Right lobe of liver (tissue), 4 donors: ENCODE measurements at regions not wholly inside any gene's neighbourhood (a gene's known extent, or its start where the extent isn't known, plus 50 kb on each side); places are given as distances from the start of the nearest gene placed in this dataset.

ENCODE experiments used
- POLR2A ChIP-seq: fragments of 450-650 bp; IDR thresholded peaks from one replicate; pipeline ENCODE4 v1.6.1; 2017; ENCODE audit warnings: antibody characterized with exemption, mild to moderate bottlenecking
- TF ChIP-seq, protein P1 (sequence below), 4 donors: fragments of 200-600 bp in 3 of 4; fragments of 450-650 bp in 1 of 4; IDR thresholded peaks; one replicate each; pipeline versions ENCODE4 v1.5.1 to v1.8.0; 2016 to 2022; ENCODE audit warnings: antibody characterized with exemption in 4 of 4, mild to moderate bottlenecking in 2 of 4
- donor health status: DM: no; HTN: no; CAD: no.
- donor health status: DM: no; HTN: no; CAD: no.
- donor health status: DM: no; HTN: yes; CAD: no.

DNA sequence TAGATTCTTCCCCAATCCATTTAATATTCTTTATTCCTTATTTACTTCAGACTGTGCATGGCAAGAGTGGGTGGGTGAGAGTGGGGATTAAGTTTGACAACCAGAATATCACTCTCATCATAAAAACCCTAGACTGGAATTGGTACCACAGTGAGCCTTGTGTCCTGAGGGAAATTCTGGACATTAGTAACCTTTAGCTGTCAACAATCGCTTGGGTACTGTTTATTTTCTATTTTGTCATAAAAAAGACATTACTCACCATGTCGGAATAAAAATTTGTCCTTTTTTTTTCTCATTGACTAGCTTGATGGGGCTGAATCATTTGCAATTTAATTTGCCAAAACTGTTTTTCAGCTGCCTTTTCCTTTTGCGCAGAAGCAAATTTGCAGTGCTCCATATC is 176.1 kb upstream of the SEMA3C start:
- TF ChIP-seq, protein P1, sequence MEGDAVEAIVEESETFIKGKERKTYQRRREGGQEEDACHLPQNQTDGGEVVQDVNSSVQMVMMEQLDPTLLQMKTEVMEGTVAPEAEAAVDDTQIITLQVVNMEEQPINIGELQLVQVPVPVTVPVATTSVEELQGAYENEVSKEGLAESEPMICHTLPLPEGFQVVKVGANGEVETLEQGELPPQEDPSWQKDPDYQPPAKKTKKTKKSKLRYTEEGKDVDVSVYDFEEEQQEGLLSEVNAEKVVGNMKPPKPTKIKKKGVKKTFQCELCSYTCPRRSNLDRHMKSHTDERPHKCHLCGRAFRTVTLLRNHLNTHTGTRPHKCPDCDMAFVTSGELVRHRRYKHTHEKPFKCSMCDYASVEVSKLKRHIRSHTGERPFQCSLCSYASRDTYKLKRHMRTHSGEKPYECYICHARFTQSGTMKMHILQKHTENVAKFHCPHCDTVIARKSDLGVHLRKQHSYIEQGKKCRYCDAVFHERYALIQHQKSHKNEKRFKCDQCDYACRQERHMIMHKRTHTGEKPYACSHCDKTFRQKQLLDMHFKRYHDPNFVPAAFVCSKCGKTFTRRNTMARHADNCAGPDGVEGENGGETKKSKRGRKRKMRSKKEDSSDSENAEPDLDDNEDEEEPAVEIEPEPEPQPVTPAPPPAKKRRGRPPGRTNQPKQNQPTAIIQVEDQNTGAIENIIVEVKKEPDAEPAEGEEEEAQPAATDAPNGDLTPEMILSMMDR (IDR thresholded peaks at IDR 0.05), result no peak
- no peak for TF ChIP-seq POLR2A
